Parathyroid adenoma (tissue), 2 donors: ENCODE measurements at regions not wholly inside any gene's neighbourhood (a gene's known extent, or its start where the extent isn't known, plus 50 kb on each side); places are given as distances from the start of the nearest gene placed in this dataset.

Source experiments
- H2AFZ ChIP-seq: fragments of 300-600 bp; sonication (generic); one replicate; pipeline ENCODE4 v1.7.0; 2017; ENCODE audit warnings: antibody characterized with exemption, mild to moderate bottlenecking
- H3K27ac ChIP-seq: fragments of 300-600 bp; sonication (generic); one replicate; pipeline ENCODE4 v1.7.0; 2017
- H3K27me3 ChIP-seq: fragments of 300-600 bp; sonication (generic); one replicate; pipeline ENCODE4 v1.7.0; 2017; ENCODE audit warnings: low read length; ENCODE audit not compliant: control insufficient read depth, insufficient read depth
- H3K36me3 ChIP-seq: fragments of 300-600 bp; sonication (generic); one replicate; pipeline ENCODE4 v1.7.0; 2017; ENCODE audit warnings: low read length; ENCODE audit not compliant: control insufficient read depth, insufficient read depth
- H3K4me1 ChIP-seq: fragments of 300-600 bp; sonication (generic); one replicate; pipeline ENCODE4 v1.7.0; 2017; ENCODE audit warnings: control low read depth
- H3K4me2 ChIP-seq: fragments of 300-600 bp; sonication (generic); one replicate; pipeline ENCODE4 v1.7.0; 2017; ENCODE audit warnings: low read length
- H3K4me3 ChIP-seq: fragments of 300-600 bp; sonication (generic); one replicate; pipeline ENCODE4 v1.7.0; 2017; ENCODE audit warnings: low read depth, low read length
- H3K79me2 ChIP-seq: fragments of 300-600 bp; sonication (generic); one replicate; pipeline ENCODE4 v1.7.0; 2017; ENCODE audit warnings: control low read depth
- H3K9ac ChIP-seq: fragments of 300-600 bp; sonication (generic); one replicate; pipeline ENCODE4 v1.7.0; 2017; ENCODE audit warnings: mild to moderate bottlenecking
- H3K9me3 ChIP-seq: fragments of 300-600 bp; sonication (generic); one replicate; pipeline ENCODE4 v1.7.0; 2017; ENCODE audit warnings: low read length; ENCODE audit not compliant: control insufficient read depth
- CTCF ChIP-seq: fragments of 300-600 bp; sonication (generic); IDR thresholded peaks from one replicate; pipeline ENCODE4 v1.7.0; 2017; ENCODE audit warnings: antibody characterized with exemption, mild to moderate bottlenecking
- donor health status: primary hyperparathyroidism.

GRCh38 chr6:81995548-81996289 lies 243.2 kb upstream of the TENT5A start:
- Histone ChIP-seq H3K27ac (no peak overlapping the region), H3K4me3 (no peak overlapping the region), H3K9me3 (no peaks in the 10 kb centered on the region), H3K27me3 (no peaks in the 10 kb centered on the region), H2AFZ (no peak overlapping the region), H3K4me1 (no peaks in the 10 kb centered on the region), H3K36me3 (no peaks in the 10 kb centered on the region), H3K79me2 (no peaks in the 10 kb centered on the region), H3K4me2 (no peak overlapping the region), H3K9ac (no peak overlapping the region)
- no peak for TF ChIP-seq CTCF

GRCh38 chr6:81988871-81989270 lies 236.4 kb upstream of the TENT5A start:
- no peak for TF ChIP-seq CTCF
- Histone ChIP-seq H3K9me3 (no peaks in the 10 kb centered on the region), H3K36me3 (no peaks in the 10 kb centered on the region), H3K4me2 (no peak overlapping the region), H3K27me3 (no peaks in the 10 kb centered on the region), H3K27ac (no peak overlapping the region), H3K79me2 (no peaks in the 10 kb centered on the region), H3K9ac (no peak overlapping the region), H2AFZ (no peak overlapping the region), H3K4me1 (no peaks in the 10 kb centered on the region), H3K4me3 (no peak overlapping the region)

GRCh38 chr6:81988446-81988845 lies 236.0 kb upstream of the TENT5A start:
- Histone ChIP-seq H3K9ac (no peak overlapping the region), H3K79me2 (no peaks in the 10 kb centered on the region), H3K9me3 (no peaks in the 10 kb centered on the region), H3K27ac (no peak overlapping the region), H2AFZ (no peak overlapping the region), H3K4me3 (no peak overlapping the region), H3K27me3 (no peaks in the 10 kb centered on the region), H3K36me3 (no peaks in the 10 kb centered on the region), H3K4me2 (no peak overlapping the region), H3K4me1 (no peaks in the 10 kb centered on the region)
- no peak for TF ChIP-seq CTCF

- Histone ChIP-seq H3K36me3 (no peaks in the 10 kb centered on the region), H2AFZ (no peak overlapping the region), H3K4me2 (no peak overlapping the region), H3K27ac (no peak overlapping the region), H3K4me1 (no peaks in the 10 kb centered on the region), H3K79me2 (no peaks in the 10 kb centered on the region), H3K9me3 (no peaks in the 10 kb centered on the region), H3K4me3 (no peak overlapping the region), H3K9ac (no peak overlapping the region), H3K27me3 (no peaks in the 10 kb centered on the region)
- no peak for TF ChIP-seq CTCF
Measured at GRCh38 chr6:81987293-81987692, 234.8 kb upstream of the TENT5A start.

- Histone ChIP-seq H3K4me3 (no peak overlapping the region), H3K36me3 (no peaks in the 10 kb centered on the region), H3K9me3 (no peaks in the 10 kb centered on the region), H3K9ac (no peak overlapping the region), H3K27ac (no peak overlapping the region), H3K4me1 (no peaks in the 10 kb centered on the region), H3K27me3 (no peaks in the 10 kb centered on the region), H3K79me2 (no peaks in the 10 kb centered on the region), H3K4me2 (no peak overlapping the region), H2AFZ (no peak overlapping the region)
- TF ChIP-seq CTCF, result no peak
Measured at GRCh38 chr6:81985191-81985590, 232.7 kb upstream of the TENT5A start.
